Psoas muscle (tissue), 7 donors: ENCODE measurements at regions not wholly inside any gene's neighbourhood (a gene's known extent, or its start where the extent isn't known, plus 50 kb on each side); places are given as distances from the start of the nearest gene placed in this dataset.

Source experiments
- ATAC-seq, 4 donors: fragments of 200-7000 bp; cut with Tn5 transposase; one replicate each; pipeline ENCODE4 v1.9.1; 2020; ENCODE audit warnings: moderate library complexity in 3 of 4, mild to moderate bottlenecking in 2 of 4
- DNase-seq, 2 donors: peaks; one replicate each; pipeline ENCODE4 v3.0.0-alpha.2; 2020
- H3K27ac ChIP-seq: fragments of 200-600 bp; one replicate; pipeline ENCODE4 v1.8.0; 2022
- H3K27me3 ChIP-seq, 3 donors: fragments of 200-600 bp in 1 of 3; one replicate each; pipeline versions ENCODE4 v1.6.1 to v1.8.0; 2013 to 2022; ENCODE audit warnings: low read length in 2 of 3, mild to moderate bottlenecking in 2 of 3, moderate library complexity in 1 of 3; ENCODE audit not compliant: insufficient read depth in 3 of 3
- H3K36me3 ChIP-seq, 2 donors: fragments of 200-600 bp in 1 of 2; one replicate each; pipeline versions ENCODE4 v1.6.1 to v1.8.0; 2013 to 2022; ENCODE audit warnings: low read depth in 1 of 2, mild to moderate bottlenecking in 1 of 2, moderate library complexity in 1 of 2; ENCODE audit not compliant: insufficient read depth in 1 of 2
- H3K4me1 ChIP-seq: fragments of 200-600 bp; one replicate; pipeline ENCODE4 v1.8.0; 2022
- H3K4me3 ChIP-seq: fragments of 200-600 bp; one replicate; pipeline ENCODE4 v1.8.0; 2022; ENCODE audit warnings: mild to moderate bottlenecking
- H3K9me3 ChIP-seq: fragments of 200-600 bp; one replicate; pipeline ENCODE4 v1.8.0; 2022
- CTCF ChIP-seq: fragments of 200-600 bp; IDR thresholded peaks from one replicate; pipeline ENCODE4 v1.8.0; 2022; ENCODE audit warnings: antibody characterized with exemption
- WGBS, 3 donors: extraction: QIAGEN DNeasy Blood & Tissue Kit; methylation state at CpG; one replicate each; pipeline versions ENCODE4 v1.1.6 to v1.1.7; 2013; 5-methylcytosine and 5-hydroxymethylcytosine counted together
- intact Hi-C, 2 donors: fragments of 100-400 bp; cut with DNase I; formaldehyde crosslinking; loops; one replicate each; pipeline versions ENCODE4 v1.11.0 to v1.14.2; 2022
- donor health status: healthy with polysubstance abuse.
- donor health status: DM: no; HTN: no; CAD: no; lungs with moderate emphysema.
- donor health status: Bipolar disorder and iron deficiency.
- donor health status: healthy.
- donor health status: DM: yes; HTN: yes; CAD: no.
- donor health status: DM: no; HTN: no; CAD: no.
- donor health status: DM: yes; HTN: yes; CAD: no.

- Histone ChIP-seq H3K36me3 (no peaks in the 10 kb centered on the region), H3K27ac (no peak overlapping the region), H3K9me3 (no peaks in the 10 kb centered on the region), H3K4me3 (no peak overlapping the region), H3K27me3 (no peaks in the 10 kb centered on the region), H3K4me1 (no peaks in the 10 kb centered on the region)
- DNase-seq (no peak), ATAC-seq (no peak)
- intact Hi-C loops: no loop called here
- TF ChIP-seq CTCF: no peak
- 71 to 89% (median 82%) methylated on average over 7 to 8 of the region's 8 CpGs for WGBS, 3 donors
Measured at GRCh38 chr16:9523994-9524393, 432.6 kb downstream of the HAPSTR1 start.

- Histone ChIP-seq H3K4me1 (no peaks in the 10 kb centered on the region), H3K36me3 (no peaks in the 10 kb centered on the region), H3K27me3 (no peaks in the 10 kb centered on the region), H3K27ac (no peak overlapping the region), H3K4me3 (no peak overlapping the region), H3K9me3 (no peaks in the 10 kb centered on the region)
- WGBS, 3 donors: 76 to 82% (median 79%) methylated on average over 4 of the region's 4 CpGs
- no peak for TF ChIP-seq CTCF
- ATAC-seq (no peak), DNase-seq (no peak)
- intact Hi-C loops: no loop called here
Measured at GRCh38 chr16:9525037-9525436, 433.6 kb downstream of the HAPSTR1 start.

- intact Hi-C loops: no loop called here
- 64 to 87% (median 73%) methylated on average over 4 of the region's 4 CpGs for WGBS, 3 donors
- H3K4me1 ChIP-seq: no peaks in the 10 kb centered on the region
- H3K9me3 ChIP-seq: no peaks in the 10 kb centered on the region
- H3K27ac ChIP-seq: no peak overlapping the region
- no peaks in the 10 kb centered on the region for H3K36me3 ChIP-seq
- no peak overlapping the region for H3K4me3 ChIP-seq
- ATAC-seq (no peak), DNase-seq (no peak)
- TF ChIP-seq CTCF: no peak
- no peaks in the 10 kb centered on the region for H3K27me3 ChIP-seq
Measured at GRCh38 chr16:9526791-9527190, 435.3 kb downstream of the HAPSTR1 start.

- H3K4me1 ChIP-seq: no peaks in the 10 kb centered on the region
- H3K36me3 ChIP-seq: no peaks in the 10 kb centered on the region
Measured at GRCh38 chr16:9527976-9528375, 436.5 kb downstream of the HAPSTR1 start.

More at GRCh38 chr16:9527976-9528375, 436.5 kb downstream of the HAPSTR1 start:
- WGBS, 3 donors: 15 to 26% (median 22%) methylated on average over 2 of the region's 2 CpGs
- no peaks in the 10 kb centered on the region for H3K27me3 ChIP-seq
- no peak overlapping the region for H3K27ac ChIP-seq
- no peak overlapping the region for H3K4me3 ChIP-seq
- no peaks in the 10 kb centered on the region for H3K9me3 ChIP-seq
- DNase-seq (no peak), ATAC-seq (no peak)
- intact Hi-C loops: no loop called here
- TF ChIP-seq CTCF: no peak
